ENCODE measurements at regions not wholly inside any gene's neighbourhood (a gene's known extent, or its start where the extent isn't known, plus 50 kb on each side); places are given as distances from the start of the nearest gene placed in this dataset.

GRCh38 chrX:122418758-122419157, 765.3 kb upstream of the GRIA3 start:
- H3K4me3 ChIP-seq (ENCODE audit: control insufficient read depth in 2 of 3, extremely low read depth in 1 of 3, insufficient read depth in 2 of 3, low read depth in 1 of 3, low read length in 3 of 3) = no peak overlapping the region
- no peaks in the 10 kb centered on the region for H3K4me1 ChIP-seq (ENCODE audit: control insufficient read depth, extremely low read depth, insufficient read depth, low read length)
- no peak overlapping the region for H3K9ac ChIP-seq (ENCODE audit: control insufficient read depth, extremely low read depth, insufficient read depth, low read length)
- no peaks in the 10 kb centered on the region for H3K9me1 ChIP-seq (ENCODE audit: control insufficient read depth, extremely low read depth, insufficient read depth, low read length)
- no peaks in the 10 kb centered on the region for H3K27me3 ChIP-seq (ENCODE audit: control insufficient read depth, extremely low read depth, insufficient read depth, low read length)
- dilution Hi-C loops (cut with MboI; ENCODE audit: extremely low pct_ligation_motif_present, low sequenced_read_pairs) = no loop called here
- no peak for TF ChIP-seq CTCF (optimal IDR thresholded peaks at IDR 0.05 in 1 of 3, IDR thresholded peaks at IDR 0.05 in 1 of 3, conservative IDR thresholded peaks at IDR 0.05 in 1 of 3; ENCODE audit: extremely low read depth in 1 of 3, insufficient read depth in 2 of 3, low read length in 3 of 3)
- H2AFZ ChIP-seq (ENCODE audit: control insufficient read depth, low read length) = no peak overlapping the region
- H3K79me2 ChIP-seq (ENCODE audit: control insufficient read depth, insufficient read depth, low read length) = no peaks in the 10 kb centered on the region
- DNase-seq (ENCODE audit: low read depth, low spot score) = no peak
- H3K36me3 ChIP-seq (ENCODE audit: control insufficient read depth in 2 of 2, extremely low read depth in 1 of 2, insufficient read depth in 2 of 2, low read length in 2 of 2) = no peaks in the 10 kb centered on the region
- no peaks in the 10 kb centered on the region for H4K20me1 ChIP-seq (ENCODE audit: control insufficient read depth, extremely low read depth, insufficient read depth, low read length)
- no peaks in the 10 kb centered on the region for H3K9me3 ChIP-seq (ENCODE audit: control insufficient read depth, low read depth, low read length)
- no peak overlapping the region for H3K27ac ChIP-seq (ENCODE audit: control insufficient read depth, insufficient read depth, low read length)
- H3K4me2 ChIP-seq (ENCODE audit: control insufficient read depth, extremely low read depth, insufficient read depth, low read depth, low read length) = no peak overlapping the region
- FAIRE-seq = no peak

GRCh38 chrX:122421434-122422121, 762.5 kb upstream of the GRIA3 start:
- dilution Hi-C loops (cut with MboI; ENCODE audit: extremely low pct_ligation_motif_present, low sequenced_read_pairs) = no loop called here
- FAIRE-seq = no peak

More at GRCh38 chrX:122421434-122422121, 762.5 kb upstream of the GRIA3 start:
- no peak overlapping the region for H2AFZ ChIP-seq (ENCODE audit: control insufficient read depth, low read length)
- H3K27ac ChIP-seq (ENCODE audit: control insufficient read depth, insufficient read depth, low read length) = no peak overlapping the region
- H3K9me1 ChIP-seq (ENCODE audit: control insufficient read depth, extremely low read depth, insufficient read depth, low read length) = no peaks in the 10 kb centered on the region
- no peak for DNase-seq (ENCODE audit: low read depth, low spot score)
- H3K27me3 ChIP-seq (ENCODE audit: control insufficient read depth, extremely low read depth, insufficient read depth, low read length) = no peaks in the 10 kb centered on the region
- no peak for TF ChIP-seq EZH2 (IDR thresholded peaks at IDR 0.05; ENCODE audit: low read length)
- TF ChIP-seq CTCF (optimal IDR thresholded peaks at IDR 0.05 in 1 of 3, IDR thresholded peaks at IDR 0.05 in 1 of 3, conservative IDR thresholded peaks at IDR 0.05 in 1 of 3; ENCODE audit: extremely low read depth in 1 of 3, insufficient read depth in 2 of 3, low read length in 3 of 3) = no peak
- H3K4me1 ChIP-seq (ENCODE audit: control insufficient read depth, extremely low read depth, insufficient read depth, low read length) = no peaks in the 10 kb centered on the region
- no peak overlapping the region for H3K4me3 ChIP-seq (ENCODE audit: control insufficient read depth in 2 of 3, extremely low read depth in 1 of 3, insufficient read depth in 2 of 3, low read depth in 1 of 3, low read length in 3 of 3)
- H3K4me2 ChIP-seq (ENCODE audit: control insufficient read depth, extremely low read depth, insufficient read depth, low read depth, low read length) = no peak overlapping the region
- H3K36me3 ChIP-seq (ENCODE audit: control insufficient read depth in 2 of 2, extremely low read depth in 1 of 2, insufficient read depth in 2 of 2, low read length in 2 of 2) = no peaks in the 10 kb centered on the region
- no peaks in the 10 kb centered on the region for H3K79me2 ChIP-seq (ENCODE audit: control insufficient read depth, insufficient read depth, low read length)
- H4K20me1 ChIP-seq (ENCODE audit: control insufficient read depth, extremely low read depth, insufficient read depth, low read length) = no peaks in the 10 kb centered on the region
- H3K9ac ChIP-seq (ENCODE audit: control insufficient read depth, extremely low read depth, insufficient read depth, low read length) = no peak overlapping the region
- H3K9me3 ChIP-seq (ENCODE audit: control insufficient read depth, low read depth, low read length) = no peaks in the 10 kb centered on the region

Data from keratinocyte (primary cell).